ENCODE measurements at regions not wholly inside any gene's neighbourhood (a gene's known extent, or its start where the extent isn't known, plus 50 kb on each side); places are given as distances from the start of the nearest gene placed in this dataset.

DNA sequence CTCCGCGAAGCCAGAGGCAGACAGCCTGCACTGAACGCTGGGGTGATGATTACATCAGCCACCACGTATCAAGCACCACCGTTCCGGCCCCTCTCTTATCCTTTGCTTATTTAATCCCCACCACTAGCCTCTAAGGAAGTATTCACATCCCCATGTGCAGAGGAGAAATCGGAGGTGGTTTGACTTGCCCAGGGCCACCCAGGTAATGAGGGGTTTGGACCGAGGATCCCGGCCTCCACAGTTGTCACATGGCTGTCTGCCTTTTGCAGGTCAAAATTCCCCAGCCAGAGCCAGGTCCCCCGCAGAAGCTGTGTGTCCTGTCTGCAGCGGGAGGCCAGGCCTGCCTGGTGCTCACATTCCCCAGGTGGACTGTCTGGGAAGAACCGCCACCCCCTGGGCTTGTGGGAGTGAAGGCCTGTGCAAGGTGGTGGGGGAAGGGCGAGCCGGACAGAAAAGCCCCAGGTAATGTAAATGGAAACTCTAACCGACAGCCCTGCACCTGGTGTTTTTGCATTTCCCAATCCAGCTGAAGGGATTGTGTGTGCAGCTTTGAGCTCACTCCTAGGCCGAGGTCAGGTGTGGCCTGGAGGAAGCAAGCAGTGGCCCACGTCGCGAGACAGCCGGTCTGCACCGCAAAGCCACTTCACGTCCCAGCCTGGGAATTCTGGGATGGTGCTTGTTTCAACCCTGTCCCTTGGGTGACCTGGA lies 108.5 kb upstream of the ID2 start:
- no peak overlapping the region for H3K4me3 ChIP-seq (ENCODE audit: low read length)
- TF ChIP-seq, protein P1, sequence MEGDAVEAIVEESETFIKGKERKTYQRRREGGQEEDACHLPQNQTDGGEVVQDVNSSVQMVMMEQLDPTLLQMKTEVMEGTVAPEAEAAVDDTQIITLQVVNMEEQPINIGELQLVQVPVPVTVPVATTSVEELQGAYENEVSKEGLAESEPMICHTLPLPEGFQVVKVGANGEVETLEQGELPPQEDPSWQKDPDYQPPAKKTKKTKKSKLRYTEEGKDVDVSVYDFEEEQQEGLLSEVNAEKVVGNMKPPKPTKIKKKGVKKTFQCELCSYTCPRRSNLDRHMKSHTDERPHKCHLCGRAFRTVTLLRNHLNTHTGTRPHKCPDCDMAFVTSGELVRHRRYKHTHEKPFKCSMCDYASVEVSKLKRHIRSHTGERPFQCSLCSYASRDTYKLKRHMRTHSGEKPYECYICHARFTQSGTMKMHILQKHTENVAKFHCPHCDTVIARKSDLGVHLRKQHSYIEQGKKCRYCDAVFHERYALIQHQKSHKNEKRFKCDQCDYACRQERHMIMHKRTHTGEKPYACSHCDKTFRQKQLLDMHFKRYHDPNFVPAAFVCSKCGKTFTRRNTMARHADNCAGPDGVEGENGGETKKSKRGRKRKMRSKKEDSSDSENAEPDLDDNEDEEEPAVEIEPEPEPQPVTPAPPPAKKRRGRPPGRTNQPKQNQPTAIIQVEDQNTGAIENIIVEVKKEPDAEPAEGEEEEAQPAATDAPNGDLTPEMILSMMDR (conservative IDR thresholded peaks at IDR 0.05; ENCODE audit: low read depth, low read length): no peak
- no peak for DNase-seq (ENCODE audit: low read depth)

DNA sequence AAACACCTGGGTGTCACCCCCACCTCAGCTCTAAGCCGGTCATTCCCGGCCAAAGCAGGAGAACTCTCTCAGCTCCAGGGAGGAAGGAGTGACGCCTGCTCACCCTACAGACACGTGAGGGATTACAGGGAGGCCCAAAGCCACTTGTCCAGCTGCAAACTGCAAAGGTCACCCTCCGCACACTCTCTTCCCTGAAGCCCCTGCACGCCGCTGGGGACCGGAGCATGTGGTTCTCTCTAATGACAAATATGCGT lies 108.0 kb upstream of the ID2 start:
- TF ChIP-seq, protein P1 (conservative IDR thresholded peaks at IDR 0.05; ENCODE audit: low read depth, low read length): no peak
- H3K4me3 ChIP-seq (ENCODE audit: low read length): no peak overlapping the region
- peak; percentile 21 for DNase-seq (ENCODE audit: low read depth)

DNA sequence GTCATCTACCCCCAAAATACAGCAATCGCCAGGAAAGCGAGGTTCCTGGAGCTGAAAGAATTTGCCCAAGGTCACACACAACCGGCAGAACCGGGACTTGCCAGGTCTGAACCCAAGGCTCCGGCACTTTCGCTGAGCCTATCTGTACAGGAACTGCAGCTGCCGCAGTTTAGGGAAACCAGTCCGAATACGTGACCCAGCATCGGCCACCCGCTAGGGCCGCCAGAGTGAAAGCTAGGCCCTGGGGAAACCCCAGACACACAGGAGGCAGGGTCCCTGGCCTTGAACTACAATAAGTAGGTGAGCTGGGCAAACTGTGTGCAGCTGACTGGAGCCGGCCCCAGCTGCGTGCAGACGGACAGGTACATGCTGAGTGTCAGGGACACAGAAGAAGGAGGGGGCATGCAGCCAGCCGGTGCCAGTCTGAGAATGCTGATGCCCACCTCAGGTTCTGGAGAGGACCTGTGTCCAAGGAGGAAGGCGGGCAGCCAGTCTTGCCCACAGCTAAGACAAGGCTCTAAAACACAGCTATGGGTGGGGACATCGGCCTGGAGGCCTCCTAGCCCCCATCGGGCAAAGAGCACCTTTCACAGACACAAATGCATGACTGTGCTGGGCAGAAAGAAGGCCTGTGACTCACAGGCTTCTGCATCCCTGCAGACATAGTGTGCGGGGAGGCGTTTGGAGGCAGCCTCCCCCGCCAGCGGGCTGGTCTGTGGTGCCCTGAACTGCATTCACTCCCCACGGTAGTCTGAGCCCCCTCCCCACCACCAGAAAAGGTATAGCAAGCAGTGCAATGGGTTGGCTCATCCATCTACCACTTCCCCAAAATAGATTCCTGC lies 107.4 kb upstream of the ID2 start:
- H3K4me3 ChIP-seq (ENCODE audit: low read length): no peak overlapping the region
- TF ChIP-seq, protein P1 (conservative IDR thresholded peaks at IDR 0.05; ENCODE audit: low read depth, low read length): no peak
- DNase-seq (ENCODE audit: low read depth): no peak

DNA sequence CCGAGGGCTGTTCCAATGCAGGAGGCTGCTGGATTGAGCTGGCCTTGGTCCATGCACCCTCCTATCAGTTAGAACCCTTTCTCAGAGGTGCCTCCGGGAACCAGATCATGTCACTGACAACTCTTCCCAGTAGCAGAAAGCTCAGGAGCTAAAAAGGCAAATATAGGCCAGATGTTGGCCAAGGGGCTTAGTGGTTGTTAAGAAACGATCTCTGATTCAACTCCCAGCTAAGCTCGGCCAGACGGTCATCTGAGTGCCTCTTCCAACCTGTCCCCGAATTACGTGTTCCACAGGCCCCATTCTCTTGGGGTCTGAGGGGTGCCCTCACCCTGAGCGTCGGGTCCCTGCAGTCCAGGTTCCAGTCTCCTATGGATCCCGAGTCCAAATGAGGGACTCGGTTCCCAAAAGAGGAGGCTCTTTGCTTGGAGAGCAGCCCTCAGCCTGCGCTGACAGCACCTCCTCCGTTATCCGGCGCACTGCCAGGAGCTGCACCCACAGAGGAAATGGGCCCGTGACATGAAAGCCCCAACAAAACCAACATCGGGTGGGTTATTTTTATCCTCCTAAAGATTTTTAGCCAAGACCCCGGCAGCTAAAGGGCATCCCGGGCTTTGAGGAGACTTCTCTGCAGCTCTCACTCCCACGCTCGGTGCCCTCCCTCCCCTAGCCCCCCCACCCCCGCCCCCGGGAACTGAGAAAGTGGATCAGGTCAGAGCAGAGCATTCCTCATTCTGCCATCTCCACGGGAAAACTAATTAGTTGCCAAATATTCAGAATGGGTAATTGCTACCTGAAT lies 106.6 kb upstream of the ID2 start:
- DNase-seq (ENCODE audit: low read depth): no peak
- H3K4me3 ChIP-seq (ENCODE audit: low read length): no peak overlapping the region
- TF ChIP-seq, protein P1 (conservative IDR thresholded peaks at IDR 0.05; ENCODE audit: low read depth, low read length): no peak

DNA sequence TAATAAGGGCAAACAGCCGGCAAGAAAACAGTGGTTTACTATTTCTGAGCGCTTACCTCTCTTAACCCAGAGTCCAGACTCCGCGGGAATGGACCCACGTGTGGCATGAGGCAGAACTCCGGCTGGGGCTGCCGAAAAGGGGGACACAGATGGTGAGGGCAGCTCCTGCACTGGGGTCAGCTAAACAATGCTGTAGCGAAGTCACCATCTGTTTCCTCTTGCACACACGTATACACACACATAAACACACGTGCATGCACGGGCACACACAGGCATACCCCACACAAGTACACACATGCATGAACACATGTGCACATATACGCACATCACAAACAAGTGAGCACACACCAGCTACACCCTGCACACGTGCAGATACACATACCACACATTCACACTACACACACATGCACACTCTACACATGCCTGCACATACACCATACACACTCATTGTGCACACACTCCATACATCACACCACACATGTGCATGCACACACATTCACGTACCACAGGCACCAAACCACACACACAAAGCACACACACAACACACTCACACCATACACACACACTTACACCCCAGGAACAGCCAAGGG lies 105.9 kb upstream of the ID2 start:
- no peak for DNase-seq (ENCODE audit: low read depth)
- no peak overlapping the region for H3K4me3 ChIP-seq (ENCODE audit: low read length)
- TF ChIP-seq, protein P1 (conservative IDR thresholded peaks at IDR 0.05; ENCODE audit: low read depth, low read length): no peak

DNA sequence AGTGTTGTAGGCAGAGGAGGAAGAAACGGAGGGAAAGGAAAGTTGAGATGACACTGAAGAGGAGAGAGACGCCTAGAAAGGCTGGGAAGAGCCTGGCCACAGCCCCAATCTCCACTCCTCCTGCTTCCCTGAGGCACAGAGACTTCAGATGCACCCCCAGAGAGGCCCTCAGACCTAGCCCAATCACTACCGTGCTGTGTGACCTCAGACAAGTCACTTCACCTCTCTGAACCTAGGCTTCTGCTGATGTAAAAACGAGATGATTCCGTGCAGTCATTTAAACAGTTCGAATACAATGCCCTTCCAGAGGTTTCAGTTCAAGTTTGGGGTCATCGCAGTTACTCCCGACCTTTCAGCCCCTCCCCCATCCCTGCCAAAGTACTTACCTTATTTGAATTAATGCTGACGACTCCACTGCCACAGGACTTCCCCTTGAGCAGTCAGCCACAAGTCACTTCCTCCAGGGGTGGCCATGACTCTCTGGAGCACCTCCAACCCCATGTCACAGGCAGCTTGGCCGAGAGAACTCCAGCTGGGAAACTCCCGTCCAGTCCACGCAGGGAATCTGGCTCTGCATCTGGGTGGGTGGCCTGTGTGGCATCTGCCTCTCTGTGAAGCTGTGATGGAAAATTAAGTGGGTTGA lies 105.2 kb upstream of the ID2 start:
- DNase-seq (ENCODE audit: low read depth): no peak
- H3K4me3 ChIP-seq (ENCODE audit: low read length): no peak overlapping the region
- TF ChIP-seq, protein P1 (conservative IDR thresholded peaks at IDR 0.05; ENCODE audit: low read depth, low read length): no peak

All from retinal pigment epithelial cell (primary cell).